Ascending aorta (tissue), 2 donors: ENCODE measurements at regions not wholly inside any gene's neighbourhood (a gene's known extent, or its start where the extent isn't known, plus 50 kb on each side); places are given as distances from the start of the nearest gene placed in this dataset.

Experiments
- DNase-seq, 2 donors: peaks; one replicate each; pipeline ENCODE4 v3.0.0-alpha.2; 2019; ENCODE audit warnings: low spot score in 2 of 2
- H3K27ac ChIP-seq, 2 donors: fragments of 200-600 bp; sonication (generic); one replicate each; pipeline ENCODE4 v1.5.1; 2016 to 2017; ENCODE audit warnings: mild to moderate bottlenecking in 1 of 2
- H3K27me3 ChIP-seq: fragments of 200-600 bp; sonication (generic); one replicate; pipeline ENCODE4 v1.5.1; 2017
- H3K36me3 ChIP-seq, 2 donors: fragments of 200-600 bp; sonication (generic); one replicate each; pipeline ENCODE4 v1.5.1; 2016
- H3K4me1 ChIP-seq, 2 donors: fragments of 200-600 bp; sonication (generic); one replicate each; pipeline ENCODE4 v1.5.1; 2016 to 2017; ENCODE audit warnings: mild to moderate bottlenecking in 1 of 2
- H3K4me3 ChIP-seq, 2 donors: fragments of 200-600 bp; sonication (generic); one replicate each; pipeline ENCODE4 v1.5.1; 2016 to 2017; ENCODE audit warnings: mild to moderate bottlenecking in 1 of 2
- H3K9me3 ChIP-seq, 2 donors: fragments of 200-600 bp; sonication (generic); one replicate each; pipeline ENCODE4 v1.5.1; 2016
- intact Hi-C: fragments of 100-400 bp; cut with DNase I; formaldehyde crosslinking; loops from one replicate; pipeline ENCODE4 v1.15.1; 2023
- TF ChIP-seq, protein P1 (sequence below), 3 experiments: fragments of 200-600 bp in 2 of 3; fragments of 450-650 bp in 1 of 3; sonication (generic) in 2 of 3; IDR thresholded peaks; one replicate each; pipeline ENCODE4 v1.5.1; 2016 to 2019; ENCODE audit warnings: antibody characterized with exemption in 3 of 3, mild to moderate bottlenecking in 1 of 3, moderate library complexity in 1 of 3

GRCh38 chr9:105142406-105143135 is 101.9 kb upstream of the SLC44A1 start:
- Histone ChIP-seq H3K9me3 (no peaks in the 10 kb centered on the region), H3K4me3 (no peak overlapping the region), H3K36me3 (no peaks in the 10 kb centered on the region), H3K27ac (no peak overlapping the region), H3K4me1 (peaks cover 0 to 4% of the 10 kb centered on the region in 2 donors), H3K27me3 (no peaks in the 10 kb centered on the region)
- TF ChIP-seq, protein P1, sequence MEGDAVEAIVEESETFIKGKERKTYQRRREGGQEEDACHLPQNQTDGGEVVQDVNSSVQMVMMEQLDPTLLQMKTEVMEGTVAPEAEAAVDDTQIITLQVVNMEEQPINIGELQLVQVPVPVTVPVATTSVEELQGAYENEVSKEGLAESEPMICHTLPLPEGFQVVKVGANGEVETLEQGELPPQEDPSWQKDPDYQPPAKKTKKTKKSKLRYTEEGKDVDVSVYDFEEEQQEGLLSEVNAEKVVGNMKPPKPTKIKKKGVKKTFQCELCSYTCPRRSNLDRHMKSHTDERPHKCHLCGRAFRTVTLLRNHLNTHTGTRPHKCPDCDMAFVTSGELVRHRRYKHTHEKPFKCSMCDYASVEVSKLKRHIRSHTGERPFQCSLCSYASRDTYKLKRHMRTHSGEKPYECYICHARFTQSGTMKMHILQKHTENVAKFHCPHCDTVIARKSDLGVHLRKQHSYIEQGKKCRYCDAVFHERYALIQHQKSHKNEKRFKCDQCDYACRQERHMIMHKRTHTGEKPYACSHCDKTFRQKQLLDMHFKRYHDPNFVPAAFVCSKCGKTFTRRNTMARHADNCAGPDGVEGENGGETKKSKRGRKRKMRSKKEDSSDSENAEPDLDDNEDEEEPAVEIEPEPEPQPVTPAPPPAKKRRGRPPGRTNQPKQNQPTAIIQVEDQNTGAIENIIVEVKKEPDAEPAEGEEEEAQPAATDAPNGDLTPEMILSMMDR (IDR thresholded peaks at IDR 0.05), result no peak
- DNase-seq, result peak in 1 of 2 donors; percentile 9
- intact Hi-C loops, result no loop called here

- H3K27ac ChIP-seq, result no peak overlapping the region
- no peaks in the 10 kb centered on the region for H3K36me3 ChIP-seq
- DNase-seq, result peak in 1 of 2 donors; percentile 34
- peaks cover 0 to 4% of the 10 kb centered on the region in 2 donors for H3K4me1 ChIP-seq
- no peaks in the 10 kb centered on the region for H3K27me3 ChIP-seq
- no peak overlapping the region for H3K4me3 ChIP-seq
- intact Hi-C loops, result no loop called here
- no peaks in the 10 kb centered on the region for H3K9me3 ChIP-seq
- TF ChIP-seq, protein P1 (IDR thresholded peaks at IDR 0.05), result no peak
These were observed 101.4 kb upstream of the SLC44A1 start for GRCh38 chr9:105143136-105143430.

GRCh38 chr9:105144076-105144475 is 100.4 kb upstream of the SLC44A1 start:
- Histone ChIP-seq H3K27ac (no peak overlapping the region), H3K4me1 (no peaks in the 10 kb centered on the region), H3K9me3 (no peaks in the 10 kb centered on the region), H3K36me3 (no peaks in the 10 kb centered on the region), H3K27me3 (no peaks in the 10 kb centered on the region), H3K4me3 (no peak overlapping the region)
- no peak for DNase-seq
- intact Hi-C loops, result no loop called here
- TF ChIP-seq, protein P1 (IDR thresholded peaks at IDR 0.05), result no peak

- DNase-seq, result no peak
- intact Hi-C loops, result no loop called here
- TF ChIP-seq, protein P1 (IDR thresholded peaks at IDR 0.05), result no peak
These were observed 99.6 kb upstream of the SLC44A1 start for GRCh38 chr9:105144841-105145240.

GRCh38 chr9:105146677-105147076 is 97.8 kb upstream of the SLC44A1 start:
- Histone ChIP-seq H3K4me1 (no peaks in the 10 kb centered on the region), H3K9me3 (no peaks in the 10 kb centered on the region), H3K27me3 (no peaks in the 10 kb centered on the region), H3K27ac (no peak overlapping the region), H3K36me3 (no peaks in the 10 kb centered on the region), H3K4me3 (no peak overlapping the region)
- TF ChIP-seq, protein P1 (IDR thresholded peaks at IDR 0.05), result no peak
- peak in 1 of 2 donors; percentile 4 for DNase-seq
- intact Hi-C loops, result no loop called here

More at GRCh38 chr9:105144841-105145240, 99.6 kb upstream of the SLC44A1 start:
- no peaks in the 10 kb centered on the region for H3K9me3 ChIP-seq
- no peaks in the 10 kb centered on the region for H3K36me3 ChIP-seq
- no peaks in the 10 kb centered on the region for H3K4me1 ChIP-seq
- no peaks in the 10 kb centered on the region for H3K27me3 ChIP-seq
- H3K4me3 ChIP-seq, result no peak overlapping the region
- no peak overlapping the region for H3K27ac ChIP-seq
